Kidney (tissue), 13 donors: ENCODE measurements at regions not wholly inside any gene's neighbourhood (a gene's known extent, or its start where the extent isn't known, plus 50 kb on each side); places are given as distances from the start of the nearest gene placed in this dataset.

Experiments
- DNase-seq, 5 donors: peaks; one replicate each; pipeline ENCODE4 v3.0.0-alpha.2; 2013 to 2020
- FAIRE-seq: peaks from 2 replicates; lab custom pipeline; 2012; peaks lifted over from hg19 to GRCh38; lab: Jason Lieb, UNC
- H3K27ac ChIP-seq, 2 donors: one replicate each; pipeline ENCODE4 v1.7.0; 2013; ENCODE audit warnings: low read depth in 2 of 2, low read length in 2 of 2, inconsistent platforms in 1 of 2
- H3K27me3 ChIP-seq: one replicate; pipeline ENCODE4 v1.7.1; 2013; ENCODE audit warnings: low read length, inconsistent platforms; ENCODE audit not compliant: control insufficient read depth, insufficient read depth
- H3K36me3 ChIP-seq, 3 donors: one replicate each; pipeline versions ENCODE4 v1.7.0 to v1.7.1; 2013; ENCODE audit warnings: low read length in 3 of 3, control low read depth in 1 of 3, inconsistent platforms in 1 of 3; ENCODE audit not compliant: insufficient read depth in 3 of 3, control insufficient read depth in 2 of 3
- H3K4me1 ChIP-seq, 3 donors: one replicate each; pipeline versions ENCODE4 v1.7.0 to v1.7.1; 2013; ENCODE audit warnings: low read length in 3 of 3, inconsistent platforms in 1 of 3, low read depth in 1 of 3; ENCODE audit not compliant: control insufficient read depth in 2 of 3, insufficient read depth in 2 of 3
- H3K4me3 ChIP-seq, 3 donors: one replicate each; pipeline versions ENCODE4 v1.7.0 to v1.8.1; 2013; ENCODE audit warnings: low read length in 3 of 3, control low read depth in 1 of 3, inconsistent platforms in 1 of 3
- H3K9ac ChIP-seq, 3 donors: one replicate each; pipeline versions ENCODE4 v1.7.0 to v1.7.1; 2013; ENCODE audit warnings: low read length in 3 of 3, control low read depth in 1 of 3, inconsistent platforms in 1 of 3
- H3K9me3 ChIP-seq, 3 donors: one replicate each; pipeline versions ENCODE4 v1.7.0 to v1.7.1; 2013; ENCODE audit warnings: low read length in 3 of 3, control low read depth in 1 of 3, inconsistent platforms in 1 of 3; ENCODE audit not compliant: control insufficient read depth in 2 of 3, insufficient read depth in 1 of 3
- CTCF ChIP-seq: IDR thresholded peaks from 3 replicates; pipeline ENCODE4 v1.5.1; 2012; ENCODE audit warnings: mild to moderate bottlenecking, moderate library complexity, borderline replicate concordance; ENCODE audit not compliant: insufficient read depth; ENCODE audit errors: extremely low read depth
- intact Hi-C: fragments of 100-400 bp; cut with DNase I; formaldehyde crosslinking; loops from one replicate; pipeline ENCODE4 v1.11.1; 2022
- donor health status: control.
- donor health status: control.
- donor health status: control.
- donor health status: control.
- donor health status: control.
- donor health status: DM: yes; HTN: yes; CAD: no.
- donor health status: Normal renal cell carcinoma (clear cell type).

GRCh38 chrX:27893211-27893610, 85.4 kb downstream of the MAGEB10 start:
- Histone ChIP-seq H3K4me1 (no peaks in the 10 kb centered on the region), H3K36me3 (no peaks in the 10 kb centered on the region), H3K27ac (no peak overlapping the region), H3K9ac (no peak overlapping the region), H3K27me3 (no peaks in the 10 kb centered on the region), H3K4me3 (no peak overlapping the region), H3K9me3 (no peaks in the 10 kb centered on the region)
- intact Hi-C loops, result no loop called here
- no peak for DNase-seq
- TF ChIP-seq CTCF, result no peak
- FAIRE-seq, result no peak

- Histone ChIP-seq H3K36me3 (no peaks in the 10 kb centered on the region), H3K9me3 (no peaks in the 10 kb centered on the region), H3K4me3 (no peak overlapping the region), H3K27ac (no peak overlapping the region), H3K4me1 (no peaks in the 10 kb centered on the region), H3K9ac (no peak overlapping the region), H3K27me3 (no peaks in the 10 kb centered on the region)
- intact Hi-C loops, result no loop called here
- DNase-seq (no peak), FAIRE-seq (no peak)
- TF ChIP-seq CTCF, result no peak
Measured at GRCh38 chrX:27890611-27891010, 82.8 kb downstream of the MAGEB10 start.

GRCh38 chrX:27889878-27890277, 82.1 kb downstream of the MAGEB10 start:
- Histone ChIP-seq H3K36me3 (no peaks in the 10 kb centered on the region), H3K4me3 (no peak overlapping the region), H3K27ac (no peak overlapping the region), H3K9me3 (no peaks in the 10 kb centered on the region), H3K9ac (no peak overlapping the region), H3K27me3 (no peaks in the 10 kb centered on the region), H3K4me1 (no peaks in the 10 kb centered on the region)
- no peak for TF ChIP-seq CTCF
- DNase-seq (no peak), FAIRE-seq (no peak)
- intact Hi-C loops, result no loop called here

- FAIRE-seq, result no peak
- no peak for DNase-seq
- Histone ChIP-seq H3K4me1 (no peaks in the 10 kb centered on the region), H3K27me3 (no peaks in the 10 kb centered on the region), H3K9ac (no peak overlapping the region), H3K9me3 (no peaks in the 10 kb centered on the region), H3K27ac (no peak overlapping the region), H3K36me3 (no peaks in the 10 kb centered on the region), H3K4me3 (no peak overlapping the region)
- intact Hi-C loops, result no loop called here
- no peak for TF ChIP-seq CTCF
Measured at GRCh38 chrX:27884654-27885053, 76.9 kb downstream of the MAGEB10 start.
